ENCODE measurements at regions not wholly inside any gene's neighbourhood (a gene's known extent, or its start where the extent isn't known, plus 50 kb on each side); places are given as distances from the start of the nearest gene placed in this dataset.

DNA sequence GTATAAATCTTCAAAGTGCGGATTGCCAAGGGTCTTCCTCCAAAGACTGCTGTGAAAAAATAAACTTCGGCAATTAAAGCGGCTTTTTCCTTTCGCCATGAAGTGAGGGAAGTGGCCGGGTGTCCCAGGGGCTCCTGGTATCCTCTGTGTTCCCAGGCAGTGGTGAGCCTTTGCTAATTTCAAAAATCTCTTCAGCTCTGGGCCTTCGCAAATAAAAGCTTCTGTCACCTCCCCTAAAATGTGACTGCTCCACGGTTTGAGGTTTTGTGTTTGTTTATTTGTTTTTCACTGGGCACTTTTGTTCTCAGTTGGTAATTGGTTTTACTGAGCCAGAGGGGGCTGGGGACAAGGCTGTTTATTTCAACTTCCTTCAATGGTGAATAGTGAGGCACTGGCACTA is 270.1 kb upstream of the POU3F3 start (continued):
- TF ChIP-seq, protein P1, sequence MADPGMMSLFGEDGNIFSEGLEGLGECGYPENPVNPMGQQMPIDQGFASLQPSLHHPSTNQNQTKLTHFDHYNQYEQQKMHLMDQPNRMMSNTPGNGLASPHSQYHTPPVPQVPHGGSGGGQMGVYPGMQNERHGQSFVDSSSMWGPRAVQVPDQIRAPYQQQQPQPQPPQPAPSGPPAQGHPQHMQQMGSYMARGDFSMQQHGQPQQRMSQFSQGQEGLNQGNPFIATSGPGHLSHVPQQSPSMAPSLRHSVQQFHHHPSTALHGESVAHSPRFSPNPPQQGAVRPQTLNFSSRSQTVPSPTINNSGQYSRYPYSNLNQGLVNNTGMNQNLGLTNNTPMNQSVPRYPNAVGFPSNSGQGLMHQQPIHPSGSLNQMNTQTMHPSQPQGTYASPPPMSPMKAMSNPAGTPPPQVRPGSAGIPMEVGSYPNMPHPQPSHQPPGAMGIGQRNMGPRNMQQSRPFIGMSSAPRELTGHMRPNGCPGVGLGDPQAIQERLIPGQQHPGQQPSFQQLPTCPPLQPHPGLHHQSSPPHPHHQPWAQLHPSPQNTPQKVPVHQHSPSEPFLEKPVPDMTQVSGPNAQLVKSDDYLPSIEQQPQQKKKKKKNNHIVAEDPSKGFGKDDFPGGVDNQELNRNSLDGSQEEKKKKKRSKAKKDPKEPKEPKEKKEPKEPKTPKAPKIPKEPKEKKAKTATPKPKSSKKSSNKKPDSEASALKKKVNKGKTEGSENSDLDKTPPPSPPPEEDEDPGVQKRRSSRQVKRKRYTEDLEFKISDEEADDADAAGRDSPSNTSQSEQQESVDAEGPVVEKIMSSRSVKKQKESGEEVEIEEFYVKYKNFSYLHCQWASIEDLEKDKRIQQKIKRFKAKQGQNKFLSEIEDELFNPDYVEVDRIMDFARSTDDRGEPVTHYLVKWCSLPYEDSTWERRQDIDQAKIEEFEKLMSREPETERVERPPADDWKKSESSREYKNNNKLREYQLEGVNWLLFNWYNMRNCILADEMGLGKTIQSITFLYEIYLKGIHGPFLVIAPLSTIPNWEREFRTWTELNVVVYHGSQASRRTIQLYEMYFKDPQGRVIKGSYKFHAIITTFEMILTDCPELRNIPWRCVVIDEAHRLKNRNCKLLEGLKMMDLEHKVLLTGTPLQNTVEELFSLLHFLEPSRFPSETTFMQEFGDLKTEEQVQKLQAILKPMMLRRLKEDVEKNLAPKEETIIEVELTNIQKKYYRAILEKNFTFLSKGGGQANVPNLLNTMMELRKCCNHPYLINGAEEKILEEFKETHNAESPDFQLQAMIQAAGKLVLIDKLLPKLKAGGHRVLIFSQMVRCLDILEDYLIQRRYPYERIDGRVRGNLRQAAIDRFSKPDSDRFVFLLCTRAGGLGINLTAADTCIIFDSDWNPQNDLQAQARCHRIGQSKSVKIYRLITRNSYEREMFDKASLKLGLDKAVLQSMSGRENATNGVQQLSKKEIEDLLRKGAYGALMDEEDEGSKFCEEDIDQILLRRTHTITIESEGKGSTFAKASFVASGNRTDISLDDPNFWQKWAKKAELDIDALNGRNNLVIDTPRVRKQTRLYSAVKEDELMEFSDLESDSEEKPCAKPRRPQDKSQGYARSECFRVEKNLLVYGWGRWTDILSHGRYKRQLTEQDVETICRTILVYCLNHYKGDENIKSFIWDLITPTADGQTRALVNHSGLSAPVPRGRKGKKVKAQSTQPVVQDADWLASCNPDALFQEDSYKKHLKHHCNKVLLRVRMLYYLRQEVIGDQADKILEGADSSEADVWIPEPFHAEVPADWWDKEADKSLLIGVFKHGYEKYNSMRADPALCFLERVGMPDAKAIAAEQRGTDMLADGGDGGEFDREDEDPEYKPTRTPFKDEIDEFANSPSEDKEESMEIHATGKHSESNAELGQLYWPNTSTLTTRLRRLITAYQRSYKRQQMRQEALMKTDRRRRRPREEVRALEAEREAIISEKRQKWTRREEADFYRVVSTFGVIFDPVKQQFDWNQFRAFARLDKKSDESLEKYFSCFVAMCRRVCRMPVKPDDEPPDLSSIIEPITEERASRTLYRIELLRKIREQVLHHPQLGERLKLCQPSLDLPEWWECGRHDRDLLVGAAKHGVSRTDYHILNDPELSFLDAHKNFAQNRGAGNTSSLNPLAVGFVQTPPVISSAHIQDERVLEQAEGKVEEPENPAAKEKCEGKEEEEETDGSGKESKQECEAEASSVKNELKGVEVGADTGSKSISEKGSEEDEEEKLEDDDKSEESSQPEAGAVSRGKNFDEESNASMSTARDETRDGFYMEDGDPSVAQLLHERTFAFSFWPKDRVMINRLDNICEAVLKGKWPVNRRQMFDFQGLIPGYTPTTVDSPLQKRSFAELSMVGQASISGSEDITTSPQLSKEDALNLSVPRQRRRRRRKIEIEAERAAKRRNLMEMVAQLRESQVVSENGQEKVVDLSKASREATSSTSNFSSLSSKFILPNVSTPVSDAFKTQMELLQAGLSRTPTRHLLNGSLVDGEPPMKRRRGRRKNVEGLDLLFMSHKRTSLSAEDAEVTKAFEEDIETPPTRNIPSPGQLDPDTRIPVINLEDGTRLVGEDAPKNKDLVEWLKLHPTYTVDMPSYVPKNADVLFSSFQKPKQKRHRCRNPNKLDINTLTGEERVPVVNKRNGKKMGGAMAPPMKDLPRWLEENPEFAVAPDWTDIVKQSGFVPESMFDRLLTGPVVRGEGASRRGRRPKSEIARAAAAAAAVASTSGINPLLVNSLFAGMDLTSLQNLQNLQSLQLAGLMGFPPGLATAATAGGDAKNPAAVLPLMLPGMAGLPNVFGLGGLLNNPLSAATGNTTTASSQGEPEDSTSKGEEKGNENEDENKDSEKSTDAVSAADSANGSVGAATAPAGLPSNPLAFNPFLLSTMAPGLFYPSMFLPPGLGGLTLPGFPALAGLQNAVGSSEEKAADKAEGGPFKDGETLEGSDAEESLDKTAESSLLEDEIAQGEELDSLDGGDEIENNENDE (IDR thresholded peaks at IDR 0.05; ENCODE audit: insufficient replicate concordance, low read length) = no peak
- TF ChIP-seq CEBPB (IDR thresholded peaks at IDR 0.05; ENCODE audit: low read depth, low read length) (no peak), TAF7 (optimal IDR thresholded peaks at IDR 0.05; ENCODE audit: borderline replicate concordance, low read depth, low read length) (no peak), ZNF274 (IDR thresholded peaks at IDR 0.05; ENCODE audit: borderline replicate concordance, extremely low read depth, low read length) (no peak), ASH2L (IDR thresholded peaks at IDR 0.05; ENCODE audit: low read length) (no peak), CBX8 (IDR thresholded peaks at IDR 0.05; ENCODE audit: borderline replicate concordance, low read depth, low read length) (no peak)

Data from H1 (cell line).